ES-I3 (cell line): ENCODE measurements at regions not wholly inside any gene's neighbourhood (a gene's known extent, or its start where the extent isn't known, plus 50 kb on each side); places are given as distances from the start of the nearest gene placed in this dataset.

Source experiments
- H3K36me3 ChIP-seq: 2 replicates; pipeline ENCODE4 v1.6.1; 2013; ENCODE audit warnings: mild to moderate bottlenecking, low read length, control low read depth, moderate library complexity; ENCODE audit not compliant: insufficient read depth
- H3K4me1 ChIP-seq: 2 replicates; pipeline ENCODE4 v1.6.1; 2013; ENCODE audit warnings: mild to moderate bottlenecking, control low read depth, low read length; ENCODE audit not compliant: insufficient read depth
- H3K9ac ChIP-seq: 2 replicates; pipeline ENCODE4 v1.6.1; 2013; ENCODE audit warnings: low read depth, mild to moderate bottlenecking, low read length, moderate library complexity
- H3K9me3 ChIP-seq: 2 replicates; pipeline ENCODE4 v1.6.1; 2013; ENCODE audit warnings: mild to moderate bottlenecking, low read length, moderate library complexity; ENCODE audit not compliant: control insufficient read depth, insufficient read depth

- H3K9me3 ChIP-seq = no peaks in the 10 kb centered on the region
- H3K9ac ChIP-seq = no peak overlapping the region
- no peaks in the 10 kb centered on the region for H3K4me1 ChIP-seq
- H3K36me3 ChIP-seq = no peaks in the 10 kb centered on the region
Measured at GRCh38 chr12:107271523-107271922, 178.2 kb upstream of the CRY1 start.

GRCh38 chr12:107275530-107275929, 182.2 kb upstream of the CRY1 start:
- Histone ChIP-seq H3K9me3 (no peaks in the 10 kb centered on the region), H3K9ac (no peak overlapping the region), H3K4me1 (no peaks in the 10 kb centered on the region), H3K36me3 (no peaks in the 10 kb centered on the region)

- Histone ChIP-seq H3K9me3 (no peaks in the 10 kb centered on the region), H3K4me1 (no peaks in the 10 kb centered on the region), H3K9ac (no peak overlapping the region), H3K36me3 (no peaks in the 10 kb centered on the region)
Measured at GRCh38 chr12:107277855-107278254, 184.5 kb upstream of the CRY1 start.

GRCh38 chr12:107282628-107283027, 189.3 kb upstream of the CRY1 start:
- no peaks in the 10 kb centered on the region for H3K36me3 ChIP-seq
- no peak overlapping the region for H3K9ac ChIP-seq
- no peaks in the 10 kb centered on the region for H3K4me1 ChIP-seq
- H3K9me3 ChIP-seq = peaks cover 5% of the 10 kb centered on the region; the same call in 1 of the 2 replicates

GRCh38 chr12:107283652-107284051, 190.3 kb upstream of the CRY1 start:
- Histone ChIP-seq H3K36me3 (no peaks in the 10 kb centered on the region), H3K9ac (no peak overlapping the region), H3K9me3 (peaks cover 5% of the 10 kb centered on the region; the same call in 1 of the 2 replicates), H3K4me1 (no peaks in the 10 kb centered on the region)

GRCh38 chr12:107284692-107285091, 191.3 kb upstream of the CRY1 start:
- H3K9me3 ChIP-seq = peaks cover 5% of the 10 kb centered on the region; the same call in 1 of the 2 replicates
- H3K9ac ChIP-seq = no peak overlapping the region
- no peaks in the 10 kb centered on the region for H3K4me1 ChIP-seq
- no peaks in the 10 kb centered on the region for H3K36me3 ChIP-seq

- Histone ChIP-seq H3K4me1 (no peaks in the 10 kb centered on the region), H3K36me3 (no peaks in the 10 kb centered on the region), H3K9me3 (peaks cover 5% of the 10 kb centered on the region; the same call in 1 of the 2 replicates), H3K9ac (no peak overlapping the region)
Measured at GRCh38 chr12:107287436-107288413, 194.4 kb upstream of the CRY1 start.

GRCh38 chr12:107288414-107289127, 195.2 kb upstream of the CRY1 start:
- no peaks in the 10 kb centered on the region for H3K36me3 ChIP-seq
- H3K4me1 ChIP-seq = no peaks in the 10 kb centered on the region
- H3K9ac ChIP-seq = no peak overlapping the region
- peaks cover 5% of the 10 kb centered on the region; the same call in 1 of the 2 replicates for H3K9me3 ChIP-seq

- Histone ChIP-seq H3K9ac (no peak overlapping the region), H3K9me3 (no peaks in the 10 kb centered on the region), H3K36me3 (no peaks in the 10 kb centered on the region), H3K4me1 (no peaks in the 10 kb centered on the region)
Measured at GRCh38 chr12:107291018-107291417, 197.7 kb upstream of the CRY1 start.

- no peak overlapping the region for H3K9ac ChIP-seq
- no peaks in the 10 kb centered on the region for H3K36me3 ChIP-seq
- H3K4me1 ChIP-seq = no peaks in the 10 kb centered on the region
Measured at GRCh38 chr12:107296681-107297089, 203.3 kb upstream of the CRY1 start.

GRCh38 chr12:107302649-107303341, 209.4 kb upstream of the CRY1 start:
- Histone ChIP-seq H3K4me1 (peaks cover 8% of the 10 kb centered on the region; the same call in 1 of the 2 replicates), H3K9me3 (no peaks in the 10 kb centered on the region), H3K36me3 (no peaks in the 10 kb centered on the region), H3K9ac (no peak overlapping the region)

More at GRCh38 chr12:107296681-107297089, 203.3 kb upstream of the CRY1 start:
- no peaks in the 10 kb centered on the region for H3K9me3 ChIP-seq

- Histone ChIP-seq H3K36me3 (no peaks in the 10 kb centered on the region), H3K4me1 (peaks cover 8% of the 10 kb centered on the region; the same call in 1 of the 2 replicates), H3K9me3 (no peaks in the 10 kb centered on the region), H3K9ac (no peak overlapping the region)
Measured at GRCh38 chr12:107304588-107305532, 211.5 kb upstream of the CRY1 start.

- H3K9ac ChIP-seq = no peak overlapping the region
- peaks cover 8% of the 10 kb centered on the region; the same call in 1 of the 2 replicates for H3K4me1 ChIP-seq
- no peaks in the 10 kb centered on the region for H3K36me3 ChIP-seq
- H3K9me3 ChIP-seq = no peaks in the 10 kb centered on the region
Measured at GRCh38 chr12:107306141-107306659, 212.9 kb upstream of the CRY1 start.
